Stimulated activated CD4-positive, alpha-beta T cell treated with anti-CD3 and anti-CD28 coated beads, Interleukin-1b, Interleukin-23, amount 100 ng/mL, for 24 hours (primary cell): ENCODE measurements at regions not wholly inside any gene's neighbourhood (a gene's known extent, or its start where the extent isn't known, plus 50 kb on each side); places are given as distances from the start of the nearest gene placed in this dataset.

Source experiments
- DNase-seq, 4 experiments: peaks; one replicate each; pipeline ENCODE4 v3.0.0-alpha.2; 2020; ENCODE audit warnings: low read depth in 4 of 4, low spot score in 1 of 4

DNA sequence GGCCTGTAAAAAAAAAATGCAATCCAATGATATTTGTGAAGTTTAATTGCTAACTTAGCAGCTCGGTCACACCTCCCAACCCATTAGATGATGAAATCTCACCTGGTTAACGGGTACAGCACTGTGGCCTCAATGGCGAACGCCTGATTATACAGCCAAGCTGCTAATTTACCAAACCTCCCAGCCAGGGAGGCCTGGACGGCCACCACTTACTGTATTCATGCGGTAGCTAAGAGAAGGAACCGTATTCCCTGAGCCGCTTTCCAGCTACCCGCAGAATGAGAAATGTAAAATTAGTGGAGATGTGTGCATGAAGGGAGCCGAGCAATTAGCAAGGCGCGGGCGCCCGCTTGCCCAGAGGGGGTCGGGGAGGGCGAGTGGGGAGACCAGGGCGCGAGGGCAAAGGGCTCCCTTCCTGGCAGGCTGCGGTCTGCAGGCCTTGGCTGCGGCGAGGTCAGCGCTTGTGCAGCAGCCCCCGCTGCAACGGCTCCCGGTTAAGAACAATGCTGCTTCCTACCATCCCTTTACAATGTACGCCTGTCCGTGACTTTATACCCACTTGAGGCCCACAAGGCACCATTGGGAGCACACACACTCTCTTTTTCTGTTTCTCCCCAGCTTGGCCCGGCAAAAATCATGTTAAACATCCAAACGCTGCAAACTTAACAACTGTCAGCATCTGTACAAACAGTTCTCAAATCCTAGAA lies 70.4 kb upstream of the TBCA start:
- DNase-seq = no peak

DNA sequence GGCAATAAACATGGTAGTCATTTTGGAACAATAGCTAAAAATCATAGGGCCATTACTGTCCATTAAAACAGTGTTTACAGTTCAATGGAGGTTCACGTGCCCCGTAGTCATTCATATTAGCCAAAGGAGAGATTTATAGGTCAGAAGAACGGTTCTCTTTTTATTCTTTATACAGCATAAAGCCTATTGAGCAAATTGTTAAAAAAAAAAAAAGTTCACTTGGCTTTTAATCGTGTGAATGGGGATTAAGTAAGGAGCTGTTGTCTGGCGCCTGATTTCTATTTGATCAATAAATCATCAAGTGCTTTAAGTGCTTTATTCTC lies 69.1 kb upstream of the TBCA start:
- DNase-seq = no peak

- no peak for DNase-seq
Measured at GRCh38 chr5:77844623-77845323, 68.6 kb upstream of the TBCA start.

GRCh38 chr5:77844373-77844622 lies 68.2 kb upstream of the TBCA start:
- DNase-seq = no peak

DNA sequence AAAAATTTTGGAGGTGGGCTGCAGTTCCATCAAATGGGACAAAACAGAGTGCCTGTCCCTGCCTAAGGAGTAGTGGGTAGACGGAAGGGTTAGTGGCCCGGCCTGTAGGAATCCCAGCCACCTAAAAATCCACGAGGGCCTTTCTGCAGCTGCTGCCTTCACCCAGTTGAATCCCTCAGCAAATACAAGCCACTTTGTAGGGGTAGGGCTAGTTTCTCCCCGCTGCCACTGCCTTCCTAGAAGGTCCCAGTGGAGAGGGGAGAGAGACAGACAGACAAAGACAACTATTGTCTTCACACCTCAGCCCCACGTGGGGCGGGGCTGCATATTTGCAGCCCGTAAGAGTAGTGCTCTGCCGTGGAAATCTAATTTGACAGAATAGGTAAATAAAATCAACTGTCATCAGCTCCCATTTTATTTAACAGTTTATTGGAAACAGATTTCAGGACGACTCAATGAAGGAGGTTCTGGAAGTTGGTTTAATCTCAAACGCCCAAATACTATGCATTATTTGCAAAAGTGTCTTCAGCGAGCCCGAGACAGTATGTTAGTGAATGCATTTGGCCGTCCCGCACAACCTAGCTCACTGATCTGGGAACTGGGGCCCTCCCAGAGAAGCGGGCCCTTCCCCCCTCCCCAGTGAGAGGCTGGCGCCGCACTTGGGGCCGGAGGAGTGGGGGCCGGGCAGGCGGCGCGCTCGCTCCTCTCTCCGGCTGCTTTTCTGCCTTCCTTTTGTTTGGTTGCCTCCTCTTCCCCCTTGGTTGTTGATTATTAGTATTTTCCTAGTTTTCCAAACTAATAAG lies 67.6 kb upstream of the TBCA start:
- DNase-seq = no peak

DNA sequence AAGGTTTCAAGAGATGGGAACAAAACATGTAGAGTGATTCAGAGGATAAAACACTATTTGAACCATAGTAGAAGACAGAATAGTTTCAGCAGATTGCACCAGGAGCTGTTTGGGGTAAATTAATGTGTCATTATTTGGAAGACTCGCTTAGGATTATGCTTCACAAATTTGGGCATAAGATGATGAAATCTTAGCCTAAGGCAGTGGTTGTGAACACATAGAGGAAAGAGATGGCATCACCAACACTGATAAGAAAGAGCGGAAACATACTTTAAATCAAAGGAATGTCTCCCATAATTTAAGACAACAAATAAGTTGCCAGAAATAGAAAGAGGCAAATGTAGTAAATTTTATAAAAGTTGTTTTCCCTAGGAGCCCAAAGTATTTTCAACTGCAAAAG lies 66.1 kb upstream of the TBCA start:
- no peak for DNase-seq

DNA sequence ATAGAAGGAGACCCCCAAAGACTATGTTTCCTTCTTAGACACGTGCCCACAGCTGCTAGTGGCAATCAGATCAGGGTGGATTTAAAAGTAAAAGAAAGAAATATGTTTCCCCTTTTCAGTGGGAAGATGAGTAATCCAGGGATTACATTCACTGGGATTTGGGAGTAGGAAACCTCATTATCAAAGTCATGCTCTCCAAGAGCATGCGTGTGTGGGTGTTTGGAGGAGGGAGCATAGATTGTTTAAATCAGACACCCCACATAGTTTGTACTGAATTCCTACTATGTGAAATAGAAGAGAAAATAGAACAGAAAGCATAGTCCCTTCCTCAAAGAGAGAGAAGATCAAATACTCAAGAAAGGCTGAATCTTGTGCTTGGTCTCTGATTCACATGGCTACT lies 65.5 kb upstream of the TBCA start:
- no peak for DNase-seq

- no peak for DNase-seq
Measured at GRCh38 chr5:77840930-77841329, 64.8 kb upstream of the TBCA start.

DNA sequence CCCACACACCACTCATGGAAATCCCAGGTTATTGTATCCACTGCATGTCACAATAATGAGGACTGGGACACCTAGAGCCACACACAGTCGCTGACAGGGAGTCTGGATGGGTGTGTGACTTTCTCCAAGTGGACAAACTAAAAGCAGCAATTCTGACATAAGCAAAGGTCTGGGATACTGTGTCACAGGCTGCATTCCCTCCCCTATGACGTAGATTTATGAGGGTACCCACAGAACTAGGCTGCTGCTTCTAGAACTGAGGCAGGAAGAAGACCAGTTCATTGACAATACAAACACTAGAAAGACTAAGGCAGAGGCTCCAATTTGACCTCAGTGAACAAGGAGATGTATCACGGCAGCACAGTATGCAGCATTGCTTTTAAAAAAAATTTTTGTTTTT lies 63.6 kb upstream of the TBCA start:
- DNase-seq = no peak

GRCh38 chr5:77832938-77833337 lies 56.8 kb upstream of the TBCA start:
- no peak for DNase-seq

- no peak for DNase-seq
Measured at GRCh38 chr5:77832166-77832770, 56.1 kb upstream of the TBCA start.

DNA sequence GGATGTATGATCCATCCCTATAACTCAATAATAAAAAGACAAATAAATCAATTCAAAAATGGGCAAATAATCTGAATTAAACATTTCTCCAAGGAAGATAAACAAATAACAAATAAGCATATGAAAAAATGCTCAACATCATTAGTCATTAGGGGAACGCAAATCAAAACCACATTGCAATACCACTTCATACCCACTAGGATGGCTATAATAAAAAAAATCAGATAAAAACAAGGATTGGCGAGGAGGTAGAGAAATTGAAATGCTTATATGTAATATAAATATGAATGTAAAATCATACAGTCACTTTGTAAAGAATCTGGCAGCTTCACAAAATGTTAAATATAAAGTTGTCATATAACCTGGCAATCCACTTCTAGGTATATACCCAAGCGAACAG lies 52.3 kb upstream of the TBCA start:
- no peak for DNase-seq
